ENCODE measurements at regions not wholly inside any gene's neighbourhood (a gene's known extent, or its start where the extent isn't known, plus 50 kb on each side); places are given as distances from the start of the nearest gene placed in this dataset.
"Not testable (repeated sequence)": the region's sequence is repeated elsewhere in the genome, so short reads cannot be mapped to it uniquely, and the experiment has no call there.

DNA sequence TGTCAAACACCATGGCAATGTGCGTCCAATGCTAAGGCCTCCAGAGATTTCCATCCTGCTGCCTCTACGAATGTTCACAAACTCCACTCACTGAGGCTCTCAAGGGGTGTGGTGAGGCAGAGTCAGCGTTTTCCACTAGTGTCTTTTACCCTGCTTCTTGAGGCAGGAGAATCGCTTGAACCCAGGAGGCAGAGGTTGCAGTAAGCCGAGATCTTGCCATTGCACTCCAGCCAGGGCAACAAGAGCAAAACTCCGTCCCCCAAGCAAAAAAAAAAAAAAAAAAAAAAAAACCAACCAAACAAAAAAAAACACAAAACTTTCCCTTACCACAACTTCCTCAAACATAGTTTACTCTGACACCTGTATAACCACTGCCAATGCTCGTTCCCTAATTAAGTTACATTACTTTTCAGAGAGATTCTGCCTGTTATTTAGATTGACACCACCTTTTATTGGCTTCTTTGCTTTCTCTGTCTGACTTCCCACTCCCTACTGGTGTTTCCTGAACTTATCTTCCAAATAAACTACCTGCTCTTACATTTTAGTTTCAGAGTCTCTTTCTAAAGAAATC lies 102.1 kb upstream of the ZNF746 start:
- DNase-seq, result no peak

DNA sequence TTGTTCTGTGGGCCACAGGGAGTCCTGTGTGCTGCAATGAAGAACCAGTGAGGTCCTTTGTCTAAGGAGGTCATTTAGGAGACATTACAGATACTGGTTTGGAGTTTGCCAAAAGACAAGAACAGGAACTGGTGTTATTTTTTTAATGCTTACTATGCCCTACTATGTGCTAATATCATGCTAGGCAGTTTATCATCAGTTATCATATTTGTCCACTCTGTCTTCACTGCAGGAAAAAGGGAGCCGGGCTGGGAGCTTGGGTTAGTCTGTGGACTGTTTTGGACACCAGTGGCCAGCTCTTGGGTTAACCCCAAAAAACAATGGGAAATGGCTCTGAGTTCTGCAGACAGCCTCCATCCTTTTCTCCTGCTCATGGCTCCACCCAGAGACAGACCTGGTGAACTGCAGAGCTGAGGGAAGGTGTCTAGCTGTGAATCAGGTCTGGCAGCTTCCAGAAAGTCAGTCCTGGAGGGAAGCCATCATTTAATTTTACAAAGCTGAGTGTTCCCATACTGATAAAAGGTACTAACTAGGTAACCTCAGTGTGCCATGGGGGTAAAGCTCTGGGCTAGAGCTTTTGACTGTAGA lies 101.2 kb upstream of the ZNF746 start:
- DNase-seq, result no peak

DNA sequence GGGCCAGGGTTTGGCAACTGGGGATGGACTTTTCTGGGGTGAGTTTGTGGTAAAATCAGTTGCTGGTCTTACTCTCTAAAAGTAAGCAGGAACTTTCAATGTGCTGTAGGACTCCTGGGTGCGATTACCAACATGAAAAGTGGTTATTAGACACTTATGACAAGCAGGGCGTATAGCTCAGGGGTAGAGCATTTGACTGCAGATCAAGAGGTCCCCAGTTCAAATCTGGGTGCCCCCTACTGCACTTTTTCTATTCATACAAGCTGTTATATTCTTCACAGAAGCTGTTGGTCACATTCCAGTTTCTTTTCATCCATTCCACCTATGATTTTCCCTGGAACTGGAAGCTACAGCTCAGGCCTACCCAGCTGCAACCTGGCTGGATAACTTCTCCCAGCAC lies 100.2 kb upstream of the ZNF746 start:
- DNase-seq, result not testable (repeated sequence)

DNA sequence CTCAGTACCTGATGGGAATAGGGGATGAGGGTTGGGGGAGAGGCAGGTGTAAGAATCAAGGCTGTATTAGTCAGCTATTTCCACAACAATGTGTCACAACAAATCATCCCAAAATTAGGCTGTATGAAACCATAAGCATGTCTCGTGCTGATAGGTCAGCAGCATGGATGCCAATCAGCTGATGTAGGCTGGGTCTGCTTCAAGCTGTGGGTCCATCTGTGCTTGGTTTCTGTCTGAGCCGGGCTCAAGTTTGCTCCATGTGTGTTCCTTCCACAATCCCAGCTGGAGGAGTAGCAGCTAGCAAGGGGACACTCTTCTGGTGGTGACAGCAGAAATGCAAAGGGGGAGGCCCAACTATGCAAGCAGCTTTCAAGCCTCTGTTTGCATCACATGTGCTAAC lies 97.9 kb upstream of the ZNF746 start:
- no peak for DNase-seq

DNA sequence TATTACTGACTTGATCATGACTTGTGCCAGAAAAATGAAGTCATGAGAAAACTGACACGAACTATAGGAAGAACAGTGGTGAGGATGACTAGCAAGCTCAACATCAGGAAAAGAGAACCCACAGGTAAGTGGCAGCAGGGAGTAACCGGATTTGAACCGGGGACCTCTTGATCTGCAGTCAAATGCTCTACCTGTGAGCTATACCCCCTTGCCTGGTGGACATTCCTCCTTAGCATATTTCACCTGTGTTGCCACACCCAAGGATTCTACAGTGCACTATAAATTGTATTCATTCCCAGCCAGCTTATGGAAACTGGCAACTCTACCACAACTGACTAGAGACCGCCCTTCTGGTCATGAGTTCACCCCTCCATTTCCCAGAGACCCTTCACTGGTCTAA lies 97.5 kb upstream of the ZNF746 start:
- DNase-seq, result no peak

DNA sequence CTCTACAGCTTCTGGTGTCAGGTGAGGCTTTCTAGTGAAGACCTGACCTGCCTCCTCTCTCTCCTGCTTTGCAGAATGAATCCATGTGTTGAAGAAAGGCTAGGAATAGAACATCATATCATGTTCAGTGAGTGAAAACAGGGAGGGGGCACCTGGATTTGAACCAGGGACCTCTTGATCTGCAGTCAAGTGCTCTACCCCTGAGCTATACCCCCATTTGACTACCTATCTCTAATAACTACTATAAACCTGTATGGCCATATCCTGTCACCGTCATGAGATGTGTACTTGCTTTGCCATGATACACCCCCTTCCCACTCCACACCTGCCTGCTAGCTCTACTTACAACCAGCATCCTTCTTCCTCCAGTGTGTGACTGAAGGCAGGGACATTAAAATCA lies 91.3 kb upstream of the ZNF746 start:
- DNase-seq, result no peak

DNA sequence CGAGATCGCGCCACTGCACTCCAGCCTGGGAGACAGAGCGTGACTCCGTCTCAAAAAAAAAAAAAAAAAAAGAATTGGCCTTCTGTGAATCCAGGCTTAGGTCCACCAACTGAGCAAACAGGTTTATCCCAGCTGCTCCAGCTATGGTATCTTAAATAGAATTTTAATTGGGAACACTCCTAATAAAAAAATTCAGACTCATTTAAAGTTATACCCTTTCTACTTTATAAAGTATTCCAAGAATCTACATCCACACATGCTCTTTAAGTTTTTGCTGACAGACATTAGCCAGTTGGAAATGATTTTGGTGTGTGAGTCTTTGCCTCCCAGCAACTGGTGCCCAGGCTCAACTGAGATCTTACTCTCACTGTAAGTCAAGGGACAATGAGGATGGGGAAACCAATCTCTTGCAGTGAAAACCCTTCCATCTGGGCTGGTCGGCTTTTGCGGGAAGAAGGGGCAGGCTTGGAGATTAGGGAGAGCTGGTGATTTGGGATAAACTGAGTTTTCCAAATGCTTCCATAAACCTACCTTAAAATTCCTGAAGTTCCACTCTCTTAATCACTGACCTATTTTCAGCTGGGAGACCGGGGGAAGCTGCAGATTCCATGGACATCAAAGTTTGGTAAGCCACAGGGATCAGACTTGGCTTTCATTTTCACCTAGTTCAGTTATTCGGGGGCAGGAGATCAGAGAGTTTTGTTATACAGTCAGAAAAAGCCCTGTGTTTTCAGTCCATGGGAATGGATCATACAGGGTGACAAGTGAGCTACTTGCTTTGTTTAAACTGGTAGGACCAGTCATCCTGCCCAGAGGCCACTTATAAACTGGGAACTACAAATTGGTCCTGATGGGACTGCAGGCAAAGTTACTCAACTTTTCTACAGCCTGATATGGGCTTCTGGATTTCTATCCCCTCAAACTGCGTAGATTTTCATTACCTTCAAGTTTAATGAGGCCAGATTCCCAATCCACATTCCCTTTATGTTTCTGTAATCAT lies 89.3 kb upstream of the ZNF746 start:
- DNase-seq, result no peak

DNA sequence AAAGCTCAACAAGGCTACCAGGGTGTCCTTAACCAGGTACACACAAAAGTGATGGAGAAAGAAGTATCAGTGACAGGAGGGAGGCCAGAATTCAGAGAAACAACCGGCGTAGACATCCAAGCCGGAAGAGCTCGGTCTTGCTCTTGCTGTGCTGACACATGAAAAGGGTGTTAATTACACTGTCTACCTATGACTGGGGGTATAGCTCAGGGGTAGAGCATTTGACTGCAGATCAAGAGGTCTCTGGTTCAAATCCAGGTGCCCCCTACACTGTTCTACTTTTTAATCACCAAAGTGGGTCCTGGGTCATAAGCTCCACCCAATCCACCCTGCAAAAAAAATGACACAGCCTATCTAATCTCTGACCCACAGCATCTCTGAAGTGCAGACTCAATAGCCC lies 86.9 kb upstream of the ZNF746 start:
- DNase-seq, result no peak

DNA sequence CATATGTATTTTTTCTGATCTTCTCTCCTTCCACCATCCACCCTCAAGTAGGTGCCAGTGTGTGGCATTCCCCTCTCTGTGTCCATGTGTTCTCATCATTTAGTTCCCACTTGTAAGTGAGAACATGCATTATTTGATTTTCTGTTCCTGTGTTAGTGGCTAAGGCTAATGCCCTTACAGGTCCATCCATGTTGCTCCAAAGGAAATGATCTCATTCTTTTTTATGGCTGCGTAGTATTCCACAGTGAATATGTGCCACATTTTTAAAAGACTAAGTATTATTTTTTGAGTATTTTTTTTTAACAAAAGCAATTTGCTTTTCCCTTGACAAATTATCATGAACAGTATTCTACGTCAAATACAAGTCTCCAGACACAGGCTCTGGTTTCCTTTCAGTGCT lies 86.4 kb upstream of the ZNF746 start:
- no peak for DNase-seq

DNA sequence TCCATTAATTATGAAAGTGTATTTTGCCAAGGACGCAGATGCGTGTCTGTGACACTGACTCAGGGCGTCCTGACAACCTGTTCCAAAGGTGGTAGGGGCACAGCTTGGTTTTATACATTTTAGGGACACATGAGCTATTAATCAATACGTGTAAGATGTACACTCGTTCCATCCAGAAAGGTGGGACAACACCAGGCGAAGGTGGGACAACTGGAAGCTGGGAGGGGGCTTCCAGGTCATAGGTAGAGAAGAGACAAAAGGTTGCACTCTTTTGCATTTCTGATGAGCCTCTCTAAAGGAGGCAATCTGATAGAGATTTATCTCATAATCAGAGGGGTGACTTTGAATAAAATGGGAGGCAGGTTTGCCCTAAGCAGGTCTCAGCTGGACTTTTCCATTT lies 82.7 kb upstream of the ZNF746 start:
- no peak for DNase-seq

DNA sequence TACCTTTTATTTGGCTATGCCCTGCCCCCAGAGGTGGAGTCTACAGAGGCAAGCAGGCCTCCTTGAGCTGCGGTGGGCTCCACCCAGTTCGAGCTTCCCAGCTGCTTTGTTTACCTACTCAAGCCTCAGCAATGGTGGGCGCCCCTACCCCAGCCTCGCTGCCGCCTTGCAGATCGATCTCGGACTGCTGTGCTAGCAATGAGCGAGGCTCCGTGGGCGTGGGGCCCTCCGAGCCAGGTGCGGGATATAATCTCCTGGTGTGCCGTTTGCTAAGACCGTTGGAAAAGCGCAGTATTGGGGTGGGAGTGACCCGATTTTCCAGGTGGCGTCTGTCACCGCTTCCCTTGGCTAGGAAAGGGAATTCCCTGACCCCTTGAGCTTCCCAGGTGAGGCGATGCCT lies 81.8 kb upstream of the ZNF746 start:
- not testable (repeated sequence) for DNase-seq

DNA sequence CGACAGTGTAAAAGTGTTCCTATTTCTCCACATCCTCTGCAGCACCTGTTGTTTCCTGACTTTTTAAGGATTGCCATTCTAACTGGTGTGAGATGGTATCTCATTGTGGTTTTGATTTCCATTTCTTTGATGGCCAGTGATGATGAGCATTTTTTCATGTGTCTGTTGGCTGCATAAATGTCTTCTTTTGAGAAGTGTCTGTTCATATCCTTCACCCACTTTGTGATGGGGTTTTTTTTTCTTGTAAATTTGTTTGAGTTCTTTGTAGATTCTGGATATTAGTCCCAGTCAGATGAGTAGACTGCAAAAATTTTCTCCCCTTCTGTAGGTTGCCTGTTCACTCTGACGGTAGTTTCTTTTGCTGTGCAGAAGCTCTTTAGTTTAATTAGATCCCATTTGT lies 76.8 kb upstream of the ZNF746 start:
- not testable (repeated sequence) for DNase-seq

DNA sequence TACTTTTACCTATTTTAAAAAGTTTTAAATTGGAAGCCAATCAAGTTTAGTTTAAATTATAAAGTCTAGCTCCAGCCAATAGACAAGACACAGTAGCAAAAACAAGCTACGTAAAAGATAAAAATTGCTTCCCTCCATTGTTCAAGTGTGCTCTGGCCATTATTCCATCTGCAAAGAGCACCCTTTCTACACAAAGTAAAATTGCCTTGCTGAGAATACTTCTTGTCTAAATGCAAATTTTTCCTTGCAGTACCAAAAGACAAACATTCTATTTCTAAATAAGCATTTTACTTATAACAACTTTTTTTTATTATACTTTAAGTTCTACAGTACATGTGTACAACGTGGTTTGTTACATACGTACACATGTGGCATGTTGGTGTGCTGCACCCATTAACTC lies 75.9 kb upstream of the ZNF746 start:
- no peak for DNase-seq

DNA sequence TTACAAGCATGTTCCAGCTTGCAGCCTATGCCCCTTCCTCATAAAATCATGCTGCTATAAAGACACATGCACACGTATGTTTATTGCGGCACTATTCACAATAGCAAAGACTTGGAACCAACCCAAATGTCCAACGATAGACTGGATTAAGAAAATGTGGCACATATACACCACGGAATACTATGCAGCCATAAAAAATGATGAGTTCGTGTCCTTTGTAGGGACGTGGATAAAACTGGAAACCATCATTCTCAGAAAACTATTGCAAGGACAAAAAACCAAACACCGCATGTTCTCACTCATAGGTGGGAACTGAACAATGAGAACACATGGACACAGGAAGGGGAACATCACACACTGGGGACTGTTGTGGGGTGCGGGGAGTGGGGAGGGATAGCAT lies 75.3 kb upstream of the ZNF746 start:
- DNase-seq, result not testable (repeated sequence)

DNA sequence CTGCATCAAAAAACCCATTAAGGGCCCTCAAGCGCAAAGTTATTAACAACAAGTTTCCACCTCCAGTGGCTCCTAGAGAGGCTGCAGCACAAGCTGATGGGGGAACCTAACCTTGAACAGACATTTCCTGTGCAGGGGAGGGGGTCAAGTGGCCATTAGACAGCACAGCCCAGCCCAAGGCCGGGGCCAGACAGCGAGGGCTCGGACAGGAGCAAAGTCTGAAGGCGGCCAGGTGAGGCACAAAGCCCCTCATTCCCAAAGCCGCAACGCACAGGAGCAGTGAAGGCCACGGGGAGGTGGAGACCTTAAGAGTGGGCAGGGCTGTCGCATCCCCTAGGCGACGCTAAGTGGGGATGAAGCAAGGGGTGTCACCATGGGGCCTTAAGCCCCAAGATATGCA lies 73.2 kb upstream of the ZNF746 start:
- DNase-seq, result no peak

DNA sequence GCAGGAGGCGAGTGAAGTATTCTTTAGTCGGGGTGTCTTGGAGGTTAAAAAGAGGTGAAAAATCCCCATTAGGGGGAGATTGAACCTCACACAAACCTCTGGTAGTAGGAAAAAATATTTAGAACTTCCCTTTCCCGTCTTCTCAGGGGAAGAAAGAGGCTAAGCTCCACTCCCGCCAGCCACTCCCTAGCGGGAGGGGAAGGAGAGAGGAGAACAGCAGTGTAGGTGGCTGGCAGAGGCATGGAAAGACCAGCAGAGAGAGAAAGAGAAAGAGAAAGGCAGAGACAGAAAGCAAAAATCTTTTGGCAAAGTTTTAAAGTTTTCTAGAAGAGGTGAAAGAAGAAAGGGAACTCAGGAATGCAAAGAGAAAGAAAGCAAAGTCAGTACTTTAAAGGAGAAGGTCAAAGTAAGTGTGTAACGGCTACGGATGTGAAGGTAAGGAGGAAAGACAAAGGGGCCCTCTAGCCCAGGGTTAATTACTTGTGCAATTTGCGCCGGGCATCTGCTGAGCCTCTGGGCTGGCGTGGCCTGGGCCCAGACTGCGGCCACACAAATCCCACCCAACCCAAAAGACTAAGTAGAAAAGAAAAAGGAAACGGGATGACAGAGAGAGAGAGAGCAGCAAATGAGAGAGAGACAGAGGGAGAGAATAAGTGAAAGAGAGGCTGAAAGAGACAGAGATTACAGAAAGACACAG lies 72.3 kb upstream of the ZNF746 start:
- no peak for DNase-seq

DNA sequence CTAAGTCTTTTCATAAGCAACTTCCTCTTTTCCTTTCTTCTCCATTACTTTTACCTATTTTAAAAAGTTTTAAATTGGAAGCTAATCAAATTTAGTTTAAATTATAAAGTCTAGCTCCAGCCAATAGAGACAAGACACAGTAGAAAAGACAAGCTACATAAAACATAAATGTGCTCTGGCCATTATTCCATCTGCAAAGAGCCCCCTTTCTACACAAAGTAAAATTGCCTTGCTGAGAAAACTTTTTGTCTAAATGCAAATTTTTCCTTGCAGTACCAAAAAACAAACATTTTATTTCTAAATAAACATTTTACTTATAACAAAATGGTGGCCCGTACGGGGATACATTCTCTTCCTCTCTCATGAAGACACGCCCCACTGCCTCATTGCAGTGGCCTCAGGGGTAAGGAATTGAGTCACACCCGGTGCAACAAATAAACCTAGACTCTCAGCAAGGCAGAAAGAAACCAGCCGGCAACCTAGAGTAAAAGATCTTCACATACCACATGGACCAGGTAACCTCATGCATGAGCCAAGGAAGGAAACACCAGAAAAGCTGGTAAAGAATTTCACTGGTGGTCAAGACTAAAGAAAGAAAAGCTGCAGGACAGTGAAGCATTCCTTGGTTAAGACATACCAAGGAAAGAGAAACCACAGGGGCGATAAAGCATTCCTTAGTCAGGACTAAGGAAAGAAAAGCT lies 71.6 kb upstream of the ZNF746 start:
- DNase-seq, result no peak

DNA sequence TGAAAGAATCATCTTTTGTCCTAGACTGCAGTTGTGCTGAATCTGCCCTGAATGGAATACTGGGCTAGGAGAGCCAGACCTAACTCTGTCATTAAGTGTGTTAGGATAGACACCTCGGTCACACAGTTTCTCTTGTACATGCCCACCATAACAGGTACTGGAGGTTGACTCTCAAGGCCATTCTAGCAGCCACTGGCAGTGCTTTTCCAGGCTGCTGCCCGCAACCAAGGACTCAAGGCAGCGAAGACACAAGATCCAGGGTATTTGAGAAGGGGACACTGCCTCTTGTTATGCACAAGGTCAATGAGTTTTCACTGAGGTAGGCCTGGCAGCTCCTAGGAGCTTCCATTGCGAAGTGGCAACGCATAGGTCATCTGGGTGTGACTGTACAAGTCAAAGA lies 70.6 kb upstream of the ZNF746 start:
- no peak for DNase-seq

DNA sequence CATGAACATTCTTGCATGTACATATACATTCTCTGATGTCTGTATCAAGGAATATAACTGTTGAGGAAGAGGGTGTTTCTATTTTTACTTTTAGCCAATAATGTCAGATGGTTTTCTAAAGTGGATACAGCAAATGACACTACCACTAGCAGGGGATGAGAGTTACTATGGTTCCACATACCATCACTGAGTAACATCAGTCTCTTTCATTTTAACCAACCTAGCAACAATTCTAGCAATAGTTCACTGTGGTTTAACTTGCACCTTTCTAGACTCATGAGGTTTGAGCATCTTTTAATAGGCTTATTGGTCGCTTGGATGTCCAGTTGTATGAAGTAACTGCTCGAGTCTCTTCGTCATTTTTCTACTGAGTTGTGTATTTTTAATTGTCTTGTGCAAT lies 68.5 kb upstream of the ZNF746 start:
- DNase-seq, result no peak

DNA sequence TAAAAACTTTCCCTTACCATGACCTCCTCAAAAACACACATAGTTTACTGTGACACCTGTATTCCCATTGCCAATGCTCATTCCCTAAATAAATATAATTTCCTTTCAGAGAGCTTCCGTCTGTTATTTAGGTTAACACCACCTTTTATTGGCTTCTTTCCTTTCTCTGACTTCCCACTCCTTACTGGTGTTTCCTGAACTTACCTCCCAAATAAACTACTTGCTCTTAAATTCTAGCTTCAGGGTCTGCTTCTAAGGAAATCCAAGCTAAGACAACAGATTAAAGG lies 67.4 kb upstream of the ZNF746 start:
- DNase-seq, result no peak

DNA sequence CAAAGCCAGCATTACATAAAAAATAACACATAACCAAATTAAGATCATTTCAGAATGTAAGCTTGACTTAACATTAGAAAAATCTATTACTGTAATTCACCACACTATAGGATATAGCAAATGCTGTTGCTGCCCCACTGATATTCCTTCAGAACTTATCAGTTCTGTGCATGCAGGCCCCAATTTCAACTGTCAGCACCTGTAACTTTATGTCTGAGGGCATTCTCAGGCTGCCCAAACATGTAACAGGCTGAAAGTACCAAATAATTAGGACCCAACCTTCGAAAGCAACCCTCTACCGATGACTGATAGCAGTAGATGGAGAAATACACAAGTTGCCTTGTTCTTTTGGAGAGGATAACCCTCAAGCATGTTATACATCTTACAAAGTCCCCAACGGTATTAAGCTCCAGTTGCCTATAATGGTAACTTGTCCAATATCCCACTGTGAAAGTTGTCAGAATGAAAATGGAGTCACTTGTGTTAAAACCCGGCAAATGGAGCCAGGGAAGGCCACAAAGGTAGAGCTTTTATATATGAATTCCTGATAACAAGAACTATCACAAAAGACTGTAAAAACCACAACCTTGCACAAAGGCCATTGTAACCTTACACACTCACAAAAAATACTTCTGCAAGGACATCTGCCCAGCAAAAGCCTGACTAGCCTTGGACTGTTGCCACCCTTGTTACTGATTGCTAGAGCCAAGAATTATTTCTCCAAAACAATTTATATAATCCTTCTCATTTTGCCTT lies 66.9 kb upstream of the ZNF746 start:
- DNase-seq, result no peak

DNA sequence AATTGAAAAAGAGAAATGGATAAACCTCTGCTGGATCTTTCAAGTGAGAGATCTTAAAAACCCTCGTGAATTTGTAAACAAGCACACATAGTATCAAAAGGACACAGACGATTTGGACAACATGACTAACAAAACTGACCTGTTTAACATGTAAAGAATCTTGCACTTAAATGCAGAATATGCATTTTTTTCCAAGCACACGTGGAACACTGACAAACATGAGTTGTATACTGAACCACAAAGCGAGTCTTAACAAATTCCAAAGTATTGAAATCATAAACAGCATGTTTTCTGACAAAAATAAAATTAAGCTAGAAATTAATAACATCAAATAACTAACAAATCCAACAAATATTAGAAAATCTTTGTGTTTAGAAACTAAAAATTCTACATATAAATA lies 65.0 kb upstream of the ZNF746 start:
- no peak for DNase-seq

All from T1000 (cell line).